H1 (cell line): ENCODE measurements at regions not wholly inside any gene's neighbourhood (a gene's known extent, or its start where the extent isn't known, plus 50 kb on each side); places are given as distances from the start of the nearest gene placed in this dataset.

Experiments
- CTCF ChIA-PET: fragments of 300-600 bp; sonication (Branson Sonifier 250); formaldehyde crosslinking; loops from one replicate; lab custom pipeline; 2021; ENCODE audit not compliant: partially characterized antibody; lab: Charles Lee
- POLR2A ChIA-PET: fragments of 300-600 bp; sonication (Branson Sonifier 250); formaldehyde crosslinking; loops from one replicate; lab custom pipeline; 2021; ENCODE audit warnings: inconsistent platforms; ENCODE audit not compliant: partially characterized antibody; lab: Charles Lee
- DNase-seq, 2 experiments: peaks; one replicate each; pipeline versions ENCODE4 v3.0.0 to v3.0.0-alpha.2; 2010 to 2022; ENCODE audit warnings: low spot score in 2 of 2, low read depth in 1 of 2, mixed read lengths in 1 of 2
- FAIRE-seq: peaks from 2 replicates; lab custom pipeline; 2011; peaks lifted over from hg19 to GRCh38; lab: Jason Lieb, UNC
- H2AFZ ChIP-seq: 2 replicates; pipeline ENCODE4 v1.8.1; 2012; ENCODE audit warnings: low read length, inconsistent platforms
- H2AK5ac ChIP-seq: 2 replicates; pipeline ENCODE4 v1.6.1; 2013; ENCODE audit warnings: low read depth, low read length
- H2BK120ac ChIP-seq: replicated peaks from 2 replicates; pipeline ENCODE3; 2013; ENCODE audit warnings: low read depth, low read length, inconsistent platforms
- H2BK12ac ChIP-seq: 2 replicates; pipeline ENCODE4 v1.6.1; 2013; ENCODE audit warnings: low read depth, low read length
- H2BK15ac ChIP-seq: 2 replicates; pipeline ENCODE4 v1.6.1; 2013; ENCODE audit warnings: low read length
- H2BK20ac ChIP-seq: 2 replicates; pipeline ENCODE4 v1.6.1; 2013; ENCODE audit warnings: low read length
- H2BK5ac ChIP-seq: 2 replicates; pipeline ENCODE4 v1.6.1; 2013; ENCODE audit warnings: low read depth, low read length
- H3K14ac ChIP-seq: 2 replicates; pipeline ENCODE4 v1.6.1; 2013; ENCODE audit warnings: inconsistent platforms; ENCODE audit not compliant: insufficient read length
- H3K18ac ChIP-seq: 2 replicates; pipeline ENCODE4 v1.6.1; 2013; ENCODE audit warnings: low read length; ENCODE audit errors: extremely low read depth
- H3K23ac ChIP-seq: 2 replicates; pipeline ENCODE4 v1.6.1; 2013; ENCODE audit warnings: inconsistent platforms; ENCODE audit not compliant: insufficient read length
- H3K23me2 ChIP-seq: 2 replicates; pipeline ENCODE4 v1.6.1; 2013; ENCODE audit warnings: low read depth, low read length
- H3K27ac ChIP-seq: 2 replicates; pipeline ENCODE4 v1.6.1; 2011; ENCODE audit warnings: low read depth, low read length, inconsistent platforms
- H3K27me3 ChIP-seq, 4 experiments: replicated peaks in 1 of 4; 1 replicate in 1 of 4; 2 replicates in 3 of 4; pipeline versions ENCODE4 v1.6.1 to v1.8.1; 2011 to 2013; ENCODE audit warnings: low read length in 3 of 4, mild to moderate bottlenecking in 3 of 4, inconsistent platforms in 2 of 4, mixed read lengths in 2 of 4, moderate library complexity in 1 of 4; ENCODE audit not compliant: control insufficient read depth in 3 of 4, insufficient read depth in 3 of 4; ENCODE audit errors: extremely low read depth in 1 of 4
- H3K36me3 ChIP-seq, 4 experiments: 2 replicates each; pipeline versions ENCODE4 v1.6.1 to v1.8.1; 2011 to 2013; ENCODE audit warnings: mild to moderate bottlenecking in 4 of 4, low read length in 3 of 4, moderate library complexity in 2 of 4, control low read depth in 1 of 4, inconsistent platforms in 1 of 4; ENCODE audit not compliant: insufficient read depth in 4 of 4, control insufficient read depth in 2 of 4
- H3K4ac ChIP-seq: replicated peaks from 2 replicates; pipeline ENCODE3; 2013; ENCODE audit warnings: low read length, low read depth, mixed read lengths, inconsistent platforms; ENCODE audit not compliant: insufficient read length
- H3K4me1 ChIP-seq, 4 experiments: replicated peaks in 1 of 4; 1 replicate in 1 of 4; 2 replicates in 3 of 4; pipeline versions ENCODE4 v1.6.1 to v1.8.1; 2011 to 2013; ENCODE audit warnings: low read length in 3 of 4, inconsistent platforms in 2 of 4, mixed read lengths in 1 of 4; ENCODE audit not compliant: insufficient read depth in 4 of 4, control insufficient read depth in 3 of 4
- H3K4me2 ChIP-seq, 2 experiments: 2 replicates each; pipeline versions ENCODE4 v1.6.1 to v1.8.1; 2011 to 2013; ENCODE audit warnings: low read depth in 2 of 2, low read length in 2 of 2, control low read depth in 1 of 2, inconsistent platforms in 1 of 2, mild to moderate bottlenecking in 1 of 2; ENCODE audit not compliant: insufficient read depth in 1 of 2
- H3K4me3 ChIP-seq, 4 experiments: fragments of 200-600, 300-600 bp in 1 of 4; sonication (generic), shearing (Covaris generic), sonication (Bioruptor Twin) in 1 of 4; 2 replicates each; pipeline versions ENCODE4 v1.5.1 to v1.8.1; 2011 to 2016; ENCODE audit warnings: low read length in 4 of 4, low read depth in 3 of 4, control low read depth in 2 of 4, inconsistent platforms in 2 of 4, mild to moderate bottlenecking in 2 of 4, mixed read lengths in 1 of 4, moderate library complexity in 1 of 4; ENCODE audit not compliant: insufficient read depth in 2 of 4; ENCODE audit errors: extremely low read depth in 1 of 4
- H3K56ac ChIP-seq: replicated peaks from 2 replicates; pipeline ENCODE3; 2013; ENCODE audit warnings: low read depth, mild to moderate bottlenecking, mixed read lengths, low read length, inconsistent platforms; ENCODE audit not compliant: insufficient read length
- H3K79me1 ChIP-seq: 2 replicates; pipeline ENCODE4 v1.6.1; 2013; ENCODE audit warnings: low read depth, low read length, control low read depth
- H3K79me2 ChIP-seq, 2 experiments: 2 replicates each; pipeline versions ENCODE4 v1.6.1 to v1.8.1; 2012 to 2013; ENCODE audit warnings: low read length in 2 of 2, mild to moderate bottlenecking in 2 of 2, inconsistent platforms in 1 of 2; ENCODE audit not compliant: insufficient read depth in 2 of 2, control insufficient read depth in 1 of 2
- H3K9ac ChIP-seq, 4 experiments: replicated peaks in 1 of 4; 1 replicate in 1 of 4; 2 replicates in 3 of 4; pipeline versions ENCODE4 v1.6.1 to v1.8.1; 2011 to 2013; ENCODE audit warnings: low read depth in 3 of 4, low read length in 3 of 4, control low read depth in 2 of 4, mild to moderate bottlenecking in 2 of 4, moderate library complexity in 2 of 4, inconsistent platforms in 1 of 4; ENCODE audit errors: extremely low read depth in 1 of 4
- H3K9me3 ChIP-seq, 2 experiments: 2 replicates each; pipeline versions ENCODE4 v1.6.1 to v1.8.1; 2012 to 2013; ENCODE audit warnings: mild to moderate bottlenecking in 2 of 2, moderate library complexity in 2 of 2, control low read depth in 1 of 2, inconsistent platforms in 1 of 2, low read depth in 1 of 2, low read length in 1 of 2, mixed read lengths in 1 of 2; ENCODE audit not compliant: insufficient read depth in 2 of 2
- H4K20me1 ChIP-seq, 2 experiments: replicated peaks in 1 of 2; 2 replicates each; pipeline versions ENCODE3 to v1.8.1; 2011 to 2013; ENCODE audit warnings: inconsistent platforms in 2 of 2, low read length in 2 of 2, mild to moderate bottlenecking in 1 of 2; ENCODE audit not compliant: insufficient read depth in 2 of 2, control insufficient read depth in 1 of 2
- H4K5ac ChIP-seq: 2 replicates; pipeline ENCODE4 v1.6.1; 2013; ENCODE audit warnings: low read length, low read depth, mixed read lengths, inconsistent platforms; ENCODE audit not compliant: insufficient read length
- H4K8ac ChIP-seq: 2 replicates; pipeline ENCODE4 v1.8.0; 2013; ENCODE audit warnings: mild to moderate bottlenecking, moderate library complexity, low read length, inconsistent platforms; ENCODE audit not compliant: insufficient read depth; ENCODE audit errors: extremely low read depth
- H4K91ac ChIP-seq: replicated peaks from 2 replicates; pipeline ENCODE3; 2013; ENCODE audit warnings: low read length, mixed read lengths, inconsistent platforms; ENCODE audit not compliant: insufficient read length
- CBX5 ChIP-seq: fragments of 300-800, 300-1000 bp; sonication (generic); IDR thresholded peaks from 2 replicates; pipeline ENCODE4 v1.7.1; 2016; ENCODE audit warnings: antibody characterized with exemption, low read length, low read depth
- EP300 ChIP-seq, 2 experiments: IDR thresholded peaks; 1 replicate in 1 of 2; 2 replicates in 1 of 2; pipeline ENCODE4 v1.6.1; 2011 to 2012; ENCODE audit warnings: low read depth in 2 of 2, low read length in 2 of 2, mild to moderate bottlenecking in 2 of 2, borderline replicate concordance in 1 of 2, inconsistent platforms in 1 of 2, moderate library complexity in 1 of 2
- KDM5A ChIP-seq: fragments of 200-600 bp; IDR thresholded peaks from 2 replicates; pipeline ENCODE4 v1.7.1; 2012; ENCODE audit warnings: mild to moderate bottlenecking, low read length, inconsistent platforms, mixed read lengths
- ZNF274 ChIP-seq: IDR thresholded peaks from 2 replicates; pipeline ENCODE4 v1.7.0; 2012; ENCODE audit warnings: low read length, borderline replicate concordance; ENCODE audit errors: extremely low read depth
- WGBS, 2 experiments: shearing (Covaris generic) in 1 of 2; methylation state at CpG; one replicate each; pipeline versions ENCODE4 v1.1.6 to v1.1.7; 2013 to 2015; ENCODE audit warnings: low lambda C conversion rate in 2 of 2, mixed read lengths in 2 of 2, inconsistent platforms in 1 of 2, low coverage in 1 of 2, missing lambda C conversion rate in 1 of 2; ENCODE audit not compliant: insufficient replicate concordance in 2 of 2, insufficient coverage in 1 of 2, insufficient read length in 1 of 2; ENCODE audit errors: extremely low coverage in 1 of 2, missing lambda C conversion rate in 1 of 2; 5-methylcytosine and 5-hydroxymethylcytosine counted together

- no peak overlapping the region for H2BK12ac ChIP-seq
- no peak overlapping the region for H2BK120ac ChIP-seq
- H2AK5ac ChIP-seq, result no peak overlapping the region
- H3K79me2 ChIP-seq, result no peaks in the 10 kb centered on the region
- POLR2A ChIA-PET, result no interaction called here
- CTCF ChIA-PET, result no interaction called here
- H3K14ac ChIP-seq, result no peak overlapping the region
- no peaks in the 10 kb centered on the region for H3K79me1 ChIP-seq
- no peak overlapping the region for H3K4me3 ChIP-seq
- H2BK5ac ChIP-seq, result no peak overlapping the region
- FAIRE-seq (no peak), DNase-seq (no peak)
- H2BK15ac ChIP-seq, result no peak overlapping the region
- H2AFZ ChIP-seq, result no peak overlapping the region
- WGBS, 2 experiments, result 94% methylated on average over 3 of the region's 3 CpGs; no CpG with 5 or more reads in 1 of the 2 experiments
- H4K91ac ChIP-seq, result no peak overlapping the region
- no peak overlapping the region for H3K23ac ChIP-seq
- H4K20me1 ChIP-seq, result no peaks in the 10 kb centered on the region
- H3K4me2 ChIP-seq, result no peak overlapping the region
- H3K36me3 ChIP-seq, result no peaks in the 10 kb centered on the region
- H3K18ac ChIP-seq, result no peak overlapping the region
- H3K4me1 ChIP-seq, result peaks cover 0 to 3% (median 0%) of the 10 kb centered on the region in 4 experiments; a peak in 2 of 7 replicates
- H3K56ac ChIP-seq, result no peak overlapping the region
- H3K9ac ChIP-seq, result no peak overlapping the region
- H4K5ac ChIP-seq, result no peak overlapping the region
- H3K23me2 ChIP-seq, result no peaks in the 10 kb centered on the region
- no peaks in the 10 kb centered on the region for H3K27me3 ChIP-seq
- H2BK20ac ChIP-seq, result no peak overlapping the region
- no peak overlapping the region for H3K4ac ChIP-seq
- H3K9me3 ChIP-seq, result no peaks in the 10 kb centered on the region
- no peak overlapping the region for H3K27ac ChIP-seq
- no peak overlapping the region for H4K8ac ChIP-seq
- TF ChIP-seq EP300 (IDR thresholded peaks at IDR 0.05; ENCODE audit: borderline replicate concordance in 1 of 2, low read depth in 2 of 2, low read length in 2 of 2) (no peak), ZNF274 (no peak), CBX5 (no peak), KDM5A (no peak)
Measured at GRCh38 chr4:161183729-161184128, 980.1 kb downstream of the FSTL5 start.
